GM18502 (cell line): ENCODE measurements at regions not wholly inside any gene's neighbourhood (a gene's known extent, or its start where the extent isn't known, plus 50 kb on each side); places are given as distances from the start of the nearest gene placed in this dataset.
A peak's percentile ranks its signal among the peaks of the same experiment; 100 is the strongest.

ENCODE experiments used
- ATAC-seq: cut with Tn5 transposase; IDR thresholded peaks from one replicate; pipeline ENCODE4 v1.9.1; 2021; ENCODE audit warnings: mild to moderate bottlenecking; ENCODE audit not compliant: unreplicated experiment, poor library complexity

DNA sequence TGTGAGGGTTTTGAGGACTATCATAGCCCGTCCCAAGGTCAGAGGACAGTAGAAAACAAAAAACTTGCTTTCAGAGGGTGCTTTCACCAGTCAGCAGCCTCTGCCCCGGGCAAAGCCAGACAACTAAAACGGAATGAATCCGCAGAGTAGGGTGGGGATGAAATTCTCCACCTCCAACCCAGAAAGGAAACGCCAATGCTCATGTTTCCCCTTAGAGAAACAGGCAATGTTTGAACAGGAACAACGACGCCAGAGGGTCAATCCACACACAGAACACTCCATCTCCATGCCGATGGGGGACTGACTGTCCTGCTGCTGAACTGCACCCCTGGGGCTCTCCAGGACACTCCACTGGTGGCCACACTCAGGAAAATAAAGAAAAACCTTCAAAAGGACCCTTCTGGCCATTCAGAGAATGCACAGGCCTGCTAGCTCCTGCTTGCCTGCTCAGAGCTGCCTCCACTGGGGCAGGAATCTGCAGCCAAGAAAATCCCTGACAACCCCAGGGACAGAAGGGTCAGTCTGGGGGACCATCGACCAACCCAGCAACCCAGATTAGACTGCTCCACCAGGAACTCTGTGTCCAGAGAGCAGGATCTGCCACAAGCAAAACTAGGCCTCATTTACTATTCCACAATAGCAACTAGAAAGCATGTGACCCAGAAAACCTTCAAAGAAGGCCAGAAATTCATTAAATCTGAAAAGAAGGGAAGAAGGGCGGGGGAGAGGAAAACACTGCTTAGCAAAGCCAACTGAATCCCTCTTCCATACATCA is 116.0 kb downstream of the TOMM20 start:
- no peak for ATAC-seq

DNA sequence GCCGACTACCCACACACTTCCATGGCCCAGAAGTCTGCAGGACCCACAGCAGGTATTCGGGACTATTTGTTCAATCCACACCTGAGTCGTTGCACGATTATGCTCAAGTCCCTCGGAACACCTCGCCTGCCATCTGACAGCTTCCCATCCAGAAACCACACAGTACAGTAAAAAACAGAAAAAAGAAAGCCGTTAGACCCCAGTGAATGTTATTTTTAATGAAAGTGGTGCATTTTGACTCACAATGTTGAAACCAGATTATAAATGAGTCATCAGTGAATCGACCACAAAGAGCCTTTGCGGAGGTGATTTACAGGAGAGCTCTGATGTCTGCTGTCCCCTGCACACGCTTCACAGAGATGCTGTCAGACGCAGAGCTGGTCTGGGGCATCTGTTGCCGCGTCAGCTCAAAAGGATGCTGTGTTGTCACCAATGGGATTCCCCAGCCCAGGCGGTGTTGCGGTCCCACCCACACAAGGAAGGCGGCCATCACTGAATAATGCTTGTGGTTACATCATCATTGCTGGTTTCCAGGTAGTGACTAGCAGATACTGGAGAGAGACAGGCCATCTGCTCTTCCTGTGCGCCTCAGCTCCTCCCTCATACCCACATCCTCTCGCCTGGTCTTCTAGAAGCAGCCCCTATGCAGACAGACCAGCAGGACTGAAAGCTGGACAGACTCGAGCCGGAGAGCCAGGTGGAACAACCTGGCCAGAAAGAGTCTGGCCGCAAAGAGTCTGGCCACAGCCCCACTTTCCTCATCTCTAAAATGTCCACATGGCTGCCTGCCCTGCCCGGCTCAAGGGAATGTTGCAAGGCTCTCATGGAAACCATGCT is 116.8 kb downstream of the TOMM20 start:
- peak; percentile 80 for ATAC-seq

DNA sequence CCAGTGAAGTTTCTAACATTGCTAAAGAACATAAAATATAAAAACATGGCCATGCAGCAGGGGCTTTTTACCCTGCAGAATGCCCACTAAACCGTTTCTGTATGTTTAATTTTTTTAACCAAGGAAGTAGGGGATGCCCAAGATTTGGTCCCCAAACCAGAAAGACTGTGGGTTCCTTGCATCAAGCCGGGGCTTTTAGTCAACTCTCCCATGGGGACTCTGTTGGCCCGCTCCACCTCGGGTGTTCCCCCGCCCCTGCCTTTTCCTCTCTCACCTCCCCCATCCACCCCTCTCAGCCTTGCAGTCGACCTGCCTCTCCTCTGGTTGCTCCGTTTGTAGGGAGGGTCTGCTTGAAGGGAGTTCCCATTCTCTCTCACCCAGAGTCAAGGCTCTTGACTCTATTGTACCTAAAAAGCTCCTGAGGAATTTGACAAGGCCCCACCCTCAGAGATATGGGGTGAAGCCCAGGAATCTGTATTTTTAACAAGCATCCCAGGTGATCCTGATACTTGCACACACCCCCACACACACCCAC is 117.5 kb downstream of the TOMM20 start:
- ATAC-seq = peak; percentile 12

DNA sequence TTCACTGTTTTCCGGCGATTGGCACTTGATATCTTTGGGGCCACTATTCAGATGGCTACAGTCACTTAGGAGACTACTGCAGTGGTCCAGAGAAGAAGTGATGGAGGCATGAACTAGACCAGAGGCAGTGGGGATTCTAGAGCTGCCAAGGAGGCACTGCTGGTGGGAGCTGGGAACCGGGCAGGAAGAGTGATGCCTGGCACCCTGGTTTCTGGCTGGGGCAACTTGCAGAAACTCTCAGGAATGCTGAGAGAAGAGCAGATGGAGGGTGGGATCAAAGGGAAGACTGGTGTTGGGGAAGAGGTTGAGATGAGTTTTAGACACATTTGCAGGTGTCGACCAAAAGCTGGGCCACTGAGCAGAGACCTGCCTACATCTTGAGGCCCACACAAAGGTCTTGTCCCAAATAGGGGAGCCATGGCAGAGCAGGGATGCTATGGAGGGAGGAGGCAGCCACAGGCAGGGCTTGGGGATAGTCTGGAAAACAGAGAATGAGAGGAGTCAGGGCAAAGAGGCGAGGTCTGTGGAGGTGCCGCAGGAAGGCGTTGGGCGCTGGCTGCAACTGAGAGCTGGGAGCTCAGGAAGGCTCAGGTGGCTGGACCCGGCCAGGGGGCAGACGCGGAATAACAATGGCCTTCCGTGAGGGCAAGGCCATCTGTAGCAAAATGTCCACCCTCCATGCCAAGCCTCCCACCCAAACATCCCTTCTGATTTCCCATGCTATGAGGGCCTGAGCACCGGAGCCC is 118.9 kb downstream of the TOMM20 start:
- no peak for ATAC-seq

DNA sequence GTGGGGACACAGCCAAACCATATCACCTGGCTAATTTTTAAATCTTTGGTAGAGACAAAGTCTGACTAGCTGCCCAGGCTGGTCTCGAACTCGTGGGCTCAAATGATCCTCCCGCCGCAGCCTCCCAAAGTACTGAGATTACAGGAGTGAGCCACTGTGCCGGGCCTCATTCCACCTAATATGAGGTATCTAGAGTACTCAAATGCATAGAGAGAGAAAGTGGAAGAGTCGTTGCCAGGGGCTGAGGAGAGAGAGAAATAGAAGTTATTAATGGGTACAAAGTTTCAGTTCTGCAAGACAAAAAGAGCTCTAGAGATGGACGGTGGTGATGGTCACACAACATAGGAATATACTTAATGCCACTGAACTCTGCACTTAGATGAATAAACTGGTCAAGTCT is 119.6 kb downstream of the TOMM20 start:
- ATAC-seq = no peak

DNA sequence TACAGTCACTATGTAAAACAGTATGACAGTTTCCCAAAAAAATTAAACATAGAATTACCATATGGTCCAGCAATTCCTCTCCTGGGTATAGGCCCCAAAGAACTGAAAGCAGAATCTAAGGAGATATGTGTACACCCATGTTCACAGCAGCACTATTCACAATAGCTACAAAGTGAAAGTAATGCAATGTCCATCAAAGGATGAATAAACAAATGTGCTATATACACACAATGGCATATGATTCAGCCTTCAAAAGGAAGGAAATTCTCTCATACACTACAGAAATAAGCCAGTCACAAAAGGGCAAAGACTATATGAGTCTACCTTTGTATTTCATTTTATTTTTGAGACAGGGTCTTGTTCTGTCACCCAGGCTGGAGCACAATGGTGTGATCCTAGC is 120.4 kb downstream of the TOMM20 start:
- no peak for ATAC-seq

DNA sequence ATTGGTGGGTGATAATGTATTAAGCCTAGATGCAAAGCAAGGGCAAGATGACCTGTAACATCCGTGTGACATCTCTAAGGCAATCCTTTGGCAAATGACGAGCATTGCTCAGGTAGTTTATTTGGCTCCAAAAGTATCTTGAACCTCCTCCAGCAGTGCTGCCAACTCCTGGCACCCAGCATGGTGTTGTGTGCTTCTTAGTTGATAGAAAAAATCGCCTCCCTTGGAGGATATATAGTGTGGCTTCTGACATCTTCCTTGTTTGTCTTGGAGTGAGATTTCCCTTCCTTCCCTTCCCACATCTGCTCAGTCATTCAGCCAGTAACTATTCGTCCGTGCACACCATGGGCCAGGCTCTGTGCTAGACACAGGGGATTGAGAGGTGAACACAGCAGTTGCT is 121.8 kb downstream of the TOMM20 start:
- ATAC-seq = no peak

DNA sequence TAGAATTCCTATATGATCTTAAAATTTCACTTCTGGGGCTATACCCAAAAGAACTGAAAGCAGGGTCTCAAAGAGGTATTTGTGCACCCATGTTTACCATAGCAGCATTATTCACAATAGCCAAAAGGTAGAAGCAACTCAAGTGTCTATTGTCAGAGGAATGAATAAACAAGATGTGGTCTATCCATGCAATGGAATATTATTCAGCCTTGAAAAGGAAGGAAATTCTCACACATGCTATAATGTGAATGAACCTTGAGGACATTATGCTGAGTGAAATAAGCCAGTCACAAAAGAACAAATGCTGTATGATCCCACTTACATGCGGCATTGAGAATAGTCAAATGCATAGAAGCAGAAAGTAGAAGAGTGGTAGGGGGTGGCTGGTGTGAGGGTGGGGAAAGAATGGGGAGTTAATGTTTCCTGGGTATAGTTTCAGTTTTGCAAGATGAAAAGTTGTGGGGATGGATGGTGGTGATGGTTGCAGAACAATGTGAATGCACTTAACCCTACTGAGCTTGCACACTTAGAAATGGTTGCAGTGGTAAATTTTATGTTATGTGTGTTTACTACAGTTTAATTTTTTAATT is 122.4 kb downstream of the TOMM20 start:
- no peak for ATAC-seq

DNA sequence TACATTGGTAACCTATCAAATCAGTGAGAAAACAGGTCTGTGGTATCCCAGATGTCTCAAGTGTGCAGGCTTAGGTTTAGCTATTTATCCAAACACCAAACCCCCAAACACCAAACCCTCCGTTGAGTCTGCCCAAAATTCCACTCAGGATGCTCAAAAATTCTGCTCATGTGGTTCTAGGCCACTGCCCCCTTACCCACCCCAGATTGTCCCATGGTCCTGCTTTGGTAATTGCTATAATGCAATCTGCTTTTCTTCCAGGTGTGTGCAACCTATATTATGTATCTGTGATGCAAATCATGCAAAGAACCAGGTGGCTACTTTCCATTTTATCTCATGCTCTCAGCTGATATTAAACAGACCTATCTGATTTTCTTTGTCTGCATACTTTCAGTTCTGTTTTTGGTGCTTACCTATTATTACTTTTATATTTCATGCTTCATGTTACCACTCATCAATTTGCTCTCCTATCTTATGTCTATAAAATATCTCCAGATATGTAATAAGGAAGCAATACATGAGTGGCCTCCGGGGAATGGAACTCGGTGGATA is 123.7 kb downstream of the TOMM20 start:
- no peak for ATAC-seq

DNA sequence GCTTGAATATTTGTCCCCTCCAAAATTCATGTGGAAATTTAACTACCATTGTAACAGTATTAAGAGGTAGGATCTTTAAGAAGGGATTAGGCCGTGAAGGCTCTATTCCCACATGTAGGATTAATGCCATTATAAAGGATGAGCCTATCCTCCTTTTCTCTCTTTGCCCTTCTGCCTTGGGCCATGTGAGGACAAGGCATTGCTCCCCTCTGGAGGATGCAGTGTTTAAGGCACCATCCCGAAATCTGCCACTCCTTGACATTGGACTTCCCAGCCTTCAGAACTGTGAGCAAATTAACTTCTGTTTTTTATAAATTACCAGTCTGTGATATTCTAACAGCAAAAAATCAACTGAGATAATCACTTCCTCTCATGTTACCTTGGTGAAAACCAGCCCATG is 124.4 kb downstream of the TOMM20 start:
- ATAC-seq = no peak

DNA sequence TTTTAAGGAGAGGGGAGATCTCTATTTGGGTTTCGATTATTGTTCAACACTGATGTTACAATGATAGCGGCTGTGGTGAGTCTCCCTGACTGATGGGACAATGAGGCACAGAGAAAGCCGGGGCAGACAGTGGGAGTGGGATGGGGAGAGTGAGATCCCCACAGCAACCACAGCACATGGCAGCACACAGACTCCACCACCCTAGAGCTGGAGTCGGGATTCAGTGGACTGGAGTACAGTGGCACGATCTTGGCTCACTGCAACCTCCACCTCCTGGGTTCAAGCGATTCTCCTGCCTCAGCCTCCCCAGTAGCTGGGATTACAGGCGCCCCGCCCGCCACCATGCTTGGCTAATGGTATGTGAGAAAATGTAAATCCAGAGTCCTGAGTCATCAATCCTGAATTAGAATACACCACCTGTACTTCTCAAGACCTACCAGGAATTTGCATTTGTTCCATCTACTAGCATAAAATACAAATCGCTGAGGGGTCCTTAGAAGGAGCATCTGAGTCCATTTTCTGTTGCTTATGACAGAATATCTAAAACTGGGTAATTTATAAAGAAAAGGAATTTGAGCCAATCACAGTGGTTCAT is 125.8 kb downstream of the TOMM20 start:
- ATAC-seq = no peak

DNA sequence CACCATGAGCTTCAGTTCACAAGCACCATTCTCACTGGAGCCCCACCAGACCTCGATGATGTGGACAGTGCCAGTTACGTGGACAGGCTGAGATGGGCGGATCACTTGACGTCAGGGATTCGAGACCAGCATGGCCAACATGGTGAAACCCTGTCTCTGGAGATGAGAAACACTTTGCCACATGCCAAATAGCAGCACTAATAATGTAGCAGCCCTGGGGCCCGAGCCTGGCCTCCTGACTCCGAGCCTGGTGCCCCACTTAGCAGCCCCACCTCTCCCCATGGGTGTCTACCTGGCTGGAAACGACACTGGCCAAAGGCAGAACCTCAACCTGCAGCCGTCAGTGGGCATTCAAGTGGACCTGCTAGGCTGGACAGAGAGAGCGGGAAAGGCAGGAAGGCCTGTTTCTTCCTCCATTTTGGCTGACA is 129.1 kb downstream of the TOMM20 start:
- ATAC-seq = no peak

DNA sequence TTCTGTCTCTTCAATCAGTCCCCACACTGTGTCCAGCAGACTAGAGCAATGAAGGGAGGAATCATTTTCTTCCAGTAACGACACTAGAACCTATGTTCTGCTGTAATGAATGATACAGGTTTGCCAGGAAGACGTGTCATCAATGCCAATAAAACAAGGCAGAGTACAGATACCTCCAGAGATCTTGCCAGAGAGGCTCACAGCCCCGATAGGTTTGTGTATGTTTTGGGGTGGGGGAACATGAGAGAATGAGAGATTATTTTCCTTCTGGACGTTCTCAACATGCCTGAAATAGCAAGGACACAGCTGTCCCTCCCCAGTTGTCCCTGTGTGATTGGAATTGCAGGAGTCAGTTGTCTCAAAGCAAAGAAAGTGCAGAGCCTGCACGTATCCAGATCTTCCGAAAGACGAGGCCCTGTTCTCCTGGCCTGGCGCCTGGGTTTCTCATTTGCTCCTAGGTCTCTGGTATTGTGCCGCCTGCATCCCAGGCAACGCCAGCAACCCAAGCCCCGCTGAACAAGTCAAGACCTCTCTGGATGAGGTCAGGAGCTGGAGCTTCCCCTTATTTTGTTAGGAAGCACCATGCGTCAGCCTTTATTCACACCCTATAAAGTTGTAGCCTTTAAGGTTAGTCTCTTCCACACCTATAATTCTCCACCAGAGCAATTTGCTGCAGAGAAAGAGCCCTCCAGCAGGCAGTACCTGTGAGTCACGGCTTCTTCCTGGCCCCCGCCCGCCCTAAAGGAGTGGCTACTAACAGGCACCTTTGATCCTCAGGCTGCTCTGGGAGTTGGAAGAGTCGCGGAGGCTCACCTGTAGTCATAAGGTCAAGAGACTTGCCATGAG is 130.5 kb downstream of the TOMM20 start:
- ATAC-seq = no peak

DNA sequence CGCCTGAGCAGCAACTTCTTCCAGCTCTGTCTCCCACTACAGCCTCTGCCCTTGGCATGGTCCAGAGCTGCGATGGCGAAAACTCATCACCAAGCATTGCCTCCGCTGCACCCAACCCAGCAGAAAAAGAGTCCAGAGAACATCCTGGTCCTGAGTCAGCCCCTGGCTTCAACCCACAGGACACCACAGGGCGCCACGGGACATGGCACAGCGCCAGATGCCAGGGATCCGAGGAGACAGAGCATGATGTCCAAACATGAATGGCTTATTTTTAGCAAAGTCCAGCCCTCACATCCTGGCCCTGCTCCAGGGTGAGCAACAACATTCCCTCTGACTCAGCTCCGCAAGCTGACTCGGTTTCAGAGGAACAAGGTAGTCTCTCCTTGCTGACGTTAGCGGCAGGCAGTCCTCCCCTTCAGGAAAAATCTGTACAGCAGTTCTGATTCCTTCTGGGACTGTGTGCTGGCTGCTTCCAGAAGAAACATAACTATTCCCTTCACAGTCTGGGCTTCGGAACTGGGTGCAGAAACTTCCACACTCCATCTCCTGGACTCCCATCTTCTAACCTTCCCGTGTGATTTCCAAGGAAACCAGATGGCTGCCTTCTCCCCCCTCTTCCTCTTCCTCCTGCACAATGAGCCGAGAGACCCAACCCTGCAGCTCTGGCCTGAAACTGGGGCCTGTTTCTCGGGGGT is 131.3 kb downstream of the TOMM20 start:
- no peak for ATAC-seq

DNA sequence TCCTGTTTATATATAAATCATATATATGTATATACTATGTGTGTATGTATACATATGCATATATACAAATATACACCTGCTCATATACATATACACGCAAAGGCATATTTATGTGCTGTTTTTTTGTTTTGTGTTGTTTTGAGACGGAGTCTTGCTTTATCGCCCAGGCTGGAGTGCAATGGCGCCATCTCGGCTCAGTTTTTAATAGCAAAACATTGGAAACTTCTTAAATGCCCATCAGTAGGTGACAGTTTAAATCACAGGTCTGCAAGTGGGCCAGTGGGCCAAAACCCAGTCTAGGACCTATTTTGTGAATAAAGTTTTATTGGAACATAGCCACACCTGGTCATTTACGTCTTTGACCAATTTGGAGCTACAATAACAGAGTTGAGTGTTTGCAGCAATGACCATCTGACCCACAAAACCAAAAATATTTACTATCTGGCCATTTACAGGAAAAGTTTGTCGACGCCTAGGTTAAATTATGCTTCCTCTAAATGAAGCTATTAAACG is 132.3 kb downstream of the TOMM20 start:
- no peak for ATAC-seq

DNA sequence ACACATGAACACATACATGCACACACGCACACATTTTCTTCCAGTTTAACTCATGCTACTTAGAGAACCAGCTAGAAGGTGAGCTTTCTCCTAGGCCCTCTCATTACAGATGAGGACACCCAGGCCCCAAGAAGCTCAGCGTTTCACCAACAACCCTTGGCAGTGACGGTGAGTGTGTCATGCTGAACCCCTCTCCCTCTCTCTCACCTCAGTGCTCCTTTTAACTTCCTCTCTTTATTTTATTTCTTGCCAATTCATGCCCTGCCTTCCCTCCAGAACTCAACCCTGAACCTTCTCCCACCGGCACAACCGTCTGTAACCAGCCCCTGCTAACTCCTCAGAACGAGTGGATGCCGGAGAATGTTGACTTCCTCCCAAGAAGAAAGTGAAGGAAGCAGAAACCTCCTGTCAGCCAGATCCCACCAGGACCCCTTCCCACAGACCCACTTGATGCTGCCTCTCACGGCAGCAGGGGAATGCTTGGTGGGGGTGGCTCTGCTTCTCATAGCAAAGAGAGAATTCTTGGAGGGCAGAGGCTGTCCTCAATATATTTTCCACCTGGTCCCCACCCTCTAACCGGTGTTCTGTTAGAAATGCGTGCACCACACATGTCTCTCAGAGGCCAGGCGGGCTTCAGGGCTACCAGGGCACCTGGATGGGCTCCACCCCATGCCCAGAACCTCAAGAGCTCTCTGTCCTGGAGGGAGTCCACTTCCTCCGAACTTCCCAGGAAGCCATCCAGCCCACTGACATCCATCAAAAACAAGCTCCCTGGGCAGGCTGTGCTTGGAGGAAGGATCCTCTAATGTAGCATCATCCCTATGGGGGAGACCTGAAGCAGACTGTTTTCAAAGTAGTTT is 134.0 kb downstream of the TOMM20 start:
- ATAC-seq = no peak

DNA sequence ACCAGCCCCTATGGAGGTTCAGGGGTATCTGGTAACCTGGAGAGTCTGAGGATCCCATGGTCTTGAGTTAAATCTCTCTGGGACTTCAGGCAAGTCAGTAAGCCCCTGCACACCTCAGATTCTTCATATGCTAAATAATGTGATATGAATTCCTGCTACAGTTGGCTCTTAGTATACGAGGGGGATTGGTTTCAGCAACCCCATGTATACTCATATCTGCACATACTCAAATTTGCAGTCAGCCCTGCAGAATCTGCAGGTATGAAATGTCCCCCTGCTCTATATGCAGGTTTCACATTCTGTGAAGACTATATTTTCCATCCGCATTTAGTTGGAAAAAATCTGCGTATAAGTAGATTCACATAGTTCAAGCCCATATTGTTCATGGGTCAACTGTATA is 136.6 kb downstream of the TOMM20 start:
- no peak for ATAC-seq
